Ovary (tissue), 7 donors: ENCODE measurements at regions not wholly inside any gene's neighbourhood (a gene's known extent, or its start where the extent isn't known, plus 50 kb on each side); places are given as distances from the start of the nearest gene placed in this dataset.
A peak's percentile ranks its signal among the peaks of the same experiment; 100 is the strongest.

Experiments used
- DNase-seq, 5 donors: peaks; one replicate each; pipeline ENCODE4 v3.0.0-alpha.2; 2019 to 2020
- H3K27ac ChIP-seq, 2 donors: fragments of 200-600 bp; one replicate each; pipeline versions ENCODE4 v1.5.1 to v1.8.0; 2019 to 2022
- H3K27me3 ChIP-seq: fragments of 200-600 bp; one replicate; pipeline ENCODE4 v1.8.0; 2022
- H3K36me3 ChIP-seq: fragments of 200-600 bp; sonication (generic); one replicate; pipeline ENCODE4 v1.5.1; 2019
- H3K4me1 ChIP-seq: one replicate; pipeline ENCODE4 v1.8.1; 2013; ENCODE audit warnings: mild to moderate bottlenecking, moderate library complexity; ENCODE audit not compliant: insufficient read depth
- H3K4me3 ChIP-seq: fragments of 200-600 bp; sonication (generic); one replicate; pipeline ENCODE4 v1.5.1; 2017
- H3K9me3 ChIP-seq, 2 donors: fragments of 200-600 bp in 1 of 2; sonication (generic) in 1 of 2; one replicate each; pipeline versions ENCODE4 v1.5.1 to v1.8.1; 2013 to 2019; ENCODE audit warnings: mild to moderate bottlenecking in 1 of 2, moderate library complexity in 1 of 2
- EP300 ChIP-seq: sonication (generic); formaldehyde crosslinking; IDR thresholded peaks from one replicate; pipeline ENCODE4 v1.6.1; 2017; ENCODE audit warnings: antibody characterized with exemption
- POLR2A ChIP-seq: fragments of 450-650 bp; IDR thresholded peaks from one replicate; pipeline ENCODE4 v1.6.1; 2017; ENCODE audit warnings: antibody characterized with exemption, mild to moderate bottlenecking, moderate library complexity
- WGBS, 3 donors: extraction: QIAGEN DNeasy Blood & Tissue Kit in 1 of 3; methylation state at CpG; one replicate each; pipeline versions ENCODE4 v1.1.5 to v1.1.7; 2013 to 2017; 5-methylcytosine and 5-hydroxymethylcytosine counted together
- intact Hi-C, 4 donors: fragments of 100-400 bp; cut with DNase I; formaldehyde crosslinking; loops; one replicate each; pipeline versions ENCODE4 v1.11.0 to v1.15.1; 2022 to 2023
- TF ChIP-seq, protein P1 (sequence below), 3 donors: fragments of 450-650 bp in 2 of 3; fragments of 200-600 bp in 1 of 3; IDR thresholded peaks; one replicate each; pipeline versions ENCODE4 v1.5.1 to v1.8.0; 2016 to 2022; ENCODE audit warnings: antibody characterized with exemption in 3 of 3, mild to moderate bottlenecking in 1 of 3
- donor health status: DM: no; HTN: no; CAD: no; lungs with moderate emphysema.
- donor health status: DM: no; HTN: no; CAD: no.
- donor health status: Bipolar disorder and iron deficiency.
- donor health status: DM: no; HTN: no; CAD: no.
- donor health status: DM: yes; HTN: yes; CAD: no.

GRCh38 chr17:51455931-51456330 lies 195.6 kb downstream of the UTP18 start:
- 82 to 89% (median 87%) methylated on average over 4 of the region's 4 CpGs for WGBS, 3 donors
- Histone ChIP-seq H3K4me1 (no peaks in the 10 kb centered on the region), H3K27ac (no peak overlapping the region), H3K9me3 (no peaks in the 10 kb centered on the region), H3K4me3 (no peak overlapping the region), H3K27me3 (no peaks in the 10 kb centered on the region), H3K36me3 (no peaks in the 10 kb centered on the region)
- intact Hi-C loops, result no loop called here
- DNase-seq, result no peak
- TF ChIP-seq, protein P1, sequence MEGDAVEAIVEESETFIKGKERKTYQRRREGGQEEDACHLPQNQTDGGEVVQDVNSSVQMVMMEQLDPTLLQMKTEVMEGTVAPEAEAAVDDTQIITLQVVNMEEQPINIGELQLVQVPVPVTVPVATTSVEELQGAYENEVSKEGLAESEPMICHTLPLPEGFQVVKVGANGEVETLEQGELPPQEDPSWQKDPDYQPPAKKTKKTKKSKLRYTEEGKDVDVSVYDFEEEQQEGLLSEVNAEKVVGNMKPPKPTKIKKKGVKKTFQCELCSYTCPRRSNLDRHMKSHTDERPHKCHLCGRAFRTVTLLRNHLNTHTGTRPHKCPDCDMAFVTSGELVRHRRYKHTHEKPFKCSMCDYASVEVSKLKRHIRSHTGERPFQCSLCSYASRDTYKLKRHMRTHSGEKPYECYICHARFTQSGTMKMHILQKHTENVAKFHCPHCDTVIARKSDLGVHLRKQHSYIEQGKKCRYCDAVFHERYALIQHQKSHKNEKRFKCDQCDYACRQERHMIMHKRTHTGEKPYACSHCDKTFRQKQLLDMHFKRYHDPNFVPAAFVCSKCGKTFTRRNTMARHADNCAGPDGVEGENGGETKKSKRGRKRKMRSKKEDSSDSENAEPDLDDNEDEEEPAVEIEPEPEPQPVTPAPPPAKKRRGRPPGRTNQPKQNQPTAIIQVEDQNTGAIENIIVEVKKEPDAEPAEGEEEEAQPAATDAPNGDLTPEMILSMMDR (IDR thresholded peaks at IDR 0.05), result no peak
- TF ChIP-seq POLR2A (no peak), EP300 (no peak)

GRCh38 chr17:51456942-51457341 lies 196.6 kb downstream of the UTP18 start:
- WGBS, 3 donors, result 49 to 62% (median 61%) methylated on average over 1 of the region's 1 CpG
- no peak for DNase-seq
- TF ChIP-seq POLR2A, result no peak
- no peak overlapping the region for H3K4me3 ChIP-seq
- no peaks in the 10 kb centered on the region for H3K9me3 ChIP-seq
- intact Hi-C loops, result no loop called here
- no peak overlapping the region for H3K27ac ChIP-seq
- no peaks in the 10 kb centered on the region for H3K4me1 ChIP-seq
- no peaks in the 10 kb centered on the region for H3K27me3 ChIP-seq
- H3K36me3 ChIP-seq, result no peaks in the 10 kb centered on the region

DNA sequence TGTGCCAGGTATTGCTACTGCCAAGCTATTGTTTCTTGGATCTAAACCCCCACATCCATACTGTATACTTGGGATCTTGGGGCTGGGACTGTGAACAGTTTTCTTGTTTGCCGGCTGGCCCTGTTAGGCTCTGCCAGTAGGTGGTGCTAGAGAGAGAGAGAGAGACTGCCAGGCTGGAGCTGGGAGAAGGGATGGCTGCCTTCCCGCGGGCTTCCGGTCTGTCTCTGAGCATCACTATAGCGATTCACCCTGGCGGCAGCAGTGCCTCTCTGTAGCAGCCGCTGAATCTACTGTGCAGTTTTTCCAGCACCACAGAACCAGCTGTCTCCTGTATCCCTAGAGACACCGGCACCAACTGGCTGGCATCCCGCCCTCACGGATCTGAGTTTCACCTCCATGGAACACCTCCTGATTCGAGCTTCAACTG lies 201.2 kb downstream of the UTP18 start:
- no peaks in the 10 kb centered on the region for H3K27me3 ChIP-seq
- no peak overlapping the region for H3K27ac ChIP-seq
- H3K4me1 ChIP-seq, result no peaks in the 10 kb centered on the region
- peak; percentile 27 to 71 (median 59) for DNase-seq
- no peaks in the 10 kb centered on the region for H3K36me3 ChIP-seq
- no peak overlapping the region for H3K4me3 ChIP-seq
- no peak for TF ChIP-seq POLR2A
- no peak for TF ChIP-seq EP300
- TF ChIP-seq, protein P1 (IDR thresholded peaks at IDR 0.05), result peak in 1 of 3 donors; percentile 9
- H3K9me3 ChIP-seq, result no peaks in the 10 kb centered on the region
- intact Hi-C loops, result no loop called here
- 38 to 68% (median 49%) methylated on average over 11 of the region's 11 CpGs for WGBS, 3 donors

DNA sequence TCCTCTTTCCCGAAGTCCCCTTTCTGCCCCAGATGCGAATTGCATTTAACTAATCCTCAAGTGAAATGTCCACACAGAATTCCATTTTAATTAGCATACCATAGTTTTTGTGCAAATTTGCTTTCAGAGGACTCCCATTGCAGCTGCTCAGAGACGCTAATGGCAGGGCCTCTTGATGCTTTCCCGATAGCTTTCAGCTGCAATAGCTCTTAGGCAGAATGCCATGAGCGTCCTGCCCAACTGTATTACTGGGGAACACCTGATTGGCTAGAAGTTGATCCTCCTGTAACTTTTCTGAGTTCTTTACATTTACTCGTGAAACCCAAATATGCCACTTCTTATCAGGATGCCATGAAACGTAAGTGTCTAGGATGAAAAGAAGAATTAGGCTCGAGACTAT lies 203.0 kb downstream of the UTP18 start:
- 84 to 93% (median 90%) methylated on average over 8 of the region's 8 CpGs for WGBS, 3 donors
- Histone ChIP-seq H3K27ac (no peak overlapping the region), H3K36me3 (no peaks in the 10 kb centered on the region), H3K9me3 (no peaks in the 10 kb centered on the region), H3K4me1 (no peaks in the 10 kb centered on the region), H3K4me3 (no peak overlapping the region), H3K27me3 (no peaks in the 10 kb centered on the region)
- TF ChIP-seq EP300 (no peak), POLR2A (no peak)
- TF ChIP-seq, protein P1 (IDR thresholded peaks at IDR 0.05), result no peak
- intact Hi-C loops, result no loop called here
- DNase-seq, result no peak

DNA sequence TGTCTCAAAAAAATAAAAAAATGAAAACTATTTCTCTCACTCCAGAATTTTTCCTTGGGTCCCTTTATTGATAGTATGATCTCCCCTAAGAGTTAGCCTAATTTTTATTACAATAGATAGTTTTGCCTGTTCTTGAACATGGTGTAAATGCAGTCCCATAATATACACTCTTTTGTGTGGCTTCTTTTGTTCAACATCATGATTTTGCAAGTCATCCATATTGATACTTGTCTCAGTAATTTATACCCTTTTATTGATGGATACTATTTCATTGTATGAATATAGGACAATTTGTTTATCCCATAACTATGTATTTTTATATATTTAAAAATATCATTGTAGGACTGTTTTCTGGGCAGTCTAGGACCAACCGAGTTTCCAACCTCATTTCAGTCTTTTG lies 207.0 kb downstream of the UTP18 start:
- 73 to 94% (median 84%) methylated on average over 1 of the region's 1 CpG for WGBS, 3 donors

More for the DNA sequence above, 207.0 kb downstream of the UTP18 start:
- DNase-seq, result no peak
- no peaks in the 10 kb centered on the region for H3K9me3 ChIP-seq
- H3K27me3 ChIP-seq, result no peaks in the 10 kb centered on the region
- intact Hi-C loops, result no loop called here
- H3K27ac ChIP-seq, result no peak overlapping the region
- no peaks in the 10 kb centered on the region for H3K4me1 ChIP-seq
- no peaks in the 10 kb centered on the region for H3K36me3 ChIP-seq
- no peak overlapping the region for H3K4me3 ChIP-seq
- TF ChIP-seq EP300 (no peak), POLR2A (no peak)
- TF ChIP-seq, protein P1 (IDR thresholded peaks at IDR 0.05), result no peak
